Nephron progenitor cell (in vitro differentiated cells): ENCODE measurements at regions not wholly inside any gene's neighbourhood (a gene's known extent, or its start where the extent isn't known, plus 50 kb on each side); places are given as distances from the start of the nearest gene placed in this dataset.

Source experiments
- DNase-seq: peaks from one replicate; pipeline ENCODE4 v3.0.0; 2021
- H3K27ac Mint-ChIP-seq: 2 replicates; pipeline ENCODE4 v1.8.0; 2021; ENCODE audit warnings: mild to moderate bottlenecking, moderate library complexity, mixed read lengths
- H3K27me3 Mint-ChIP-seq: 2 replicates; pipeline ENCODE4 v1.8.0; 2021; ENCODE audit warnings: mild to moderate bottlenecking, low read depth, mixed read lengths; ENCODE audit not compliant: poor library complexity
- H3K36me3 Mint-ChIP-seq: 2 replicates; pipeline ENCODE4 v1.8.0; 2021; ENCODE audit warnings: low read depth, mixed read lengths
- H3K4me1 Mint-ChIP-seq: 2 replicates; pipeline ENCODE4 v1.8.0; 2021; ENCODE audit warnings: mixed read lengths
- H3K4me3 Mint-ChIP-seq: 2 replicates; pipeline ENCODE4 v1.8.0; 2021; ENCODE audit warnings: mild to moderate bottlenecking, moderate library complexity, mixed read lengths
- H3K9me3 Mint-ChIP-seq: 2 replicates; pipeline ENCODE4 v1.8.0; 2021; ENCODE audit warnings: mild to moderate bottlenecking, moderate library complexity, mixed read lengths
- TF ChIP-seq, protein P1 (sequence below): fragments of 200-600 bp; sonication (generic); IDR thresholded peaks from 2 replicates; pipeline ENCODE4 v1.5.0; 2021; ENCODE audit warnings: antibody characterized with exemption

DNA sequence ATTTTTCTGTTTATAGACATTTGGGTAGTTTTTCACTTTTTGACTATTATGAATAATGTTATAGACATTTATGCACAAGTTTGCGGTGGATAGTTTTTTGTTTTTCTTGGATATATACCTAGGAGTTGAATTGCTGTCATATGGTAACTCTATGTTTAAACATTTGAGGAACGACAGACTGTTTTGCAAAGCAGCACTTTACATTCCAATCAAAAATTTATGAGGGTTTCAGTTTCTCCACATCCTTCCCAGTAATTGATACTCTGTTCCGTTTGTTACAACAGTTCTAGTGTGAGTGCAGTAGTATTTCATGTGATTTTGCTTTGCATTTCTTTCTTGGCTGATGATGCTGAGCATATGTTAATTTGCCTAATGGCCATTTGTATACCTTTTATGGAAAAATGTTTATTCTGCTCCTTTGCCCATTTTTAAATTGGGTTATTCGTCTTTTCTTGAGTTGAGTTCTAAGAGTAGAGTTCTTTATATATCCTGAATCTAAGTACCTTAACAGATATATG is 617.3 kb upstream of the LRATD1 start:
- Mint-ChIP-seq H3K27ac (no peak overlapping the region), H3K4me1 (peaks cover 65% of the 10 kb centered on the region), H3K9me3 (peaks cover 25% of the 10 kb centered on the region), H3K36me3 (peaks cover 4% of the 10 kb centered on the region), H3K27me3 (peaks cover 16% of the 10 kb centered on the region), H3K4me3 (no peak overlapping the region)
- DNase-seq: no peak
- TF ChIP-seq, protein P1, sequence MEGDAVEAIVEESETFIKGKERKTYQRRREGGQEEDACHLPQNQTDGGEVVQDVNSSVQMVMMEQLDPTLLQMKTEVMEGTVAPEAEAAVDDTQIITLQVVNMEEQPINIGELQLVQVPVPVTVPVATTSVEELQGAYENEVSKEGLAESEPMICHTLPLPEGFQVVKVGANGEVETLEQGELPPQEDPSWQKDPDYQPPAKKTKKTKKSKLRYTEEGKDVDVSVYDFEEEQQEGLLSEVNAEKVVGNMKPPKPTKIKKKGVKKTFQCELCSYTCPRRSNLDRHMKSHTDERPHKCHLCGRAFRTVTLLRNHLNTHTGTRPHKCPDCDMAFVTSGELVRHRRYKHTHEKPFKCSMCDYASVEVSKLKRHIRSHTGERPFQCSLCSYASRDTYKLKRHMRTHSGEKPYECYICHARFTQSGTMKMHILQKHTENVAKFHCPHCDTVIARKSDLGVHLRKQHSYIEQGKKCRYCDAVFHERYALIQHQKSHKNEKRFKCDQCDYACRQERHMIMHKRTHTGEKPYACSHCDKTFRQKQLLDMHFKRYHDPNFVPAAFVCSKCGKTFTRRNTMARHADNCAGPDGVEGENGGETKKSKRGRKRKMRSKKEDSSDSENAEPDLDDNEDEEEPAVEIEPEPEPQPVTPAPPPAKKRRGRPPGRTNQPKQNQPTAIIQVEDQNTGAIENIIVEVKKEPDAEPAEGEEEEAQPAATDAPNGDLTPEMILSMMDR: no peak

DNA sequence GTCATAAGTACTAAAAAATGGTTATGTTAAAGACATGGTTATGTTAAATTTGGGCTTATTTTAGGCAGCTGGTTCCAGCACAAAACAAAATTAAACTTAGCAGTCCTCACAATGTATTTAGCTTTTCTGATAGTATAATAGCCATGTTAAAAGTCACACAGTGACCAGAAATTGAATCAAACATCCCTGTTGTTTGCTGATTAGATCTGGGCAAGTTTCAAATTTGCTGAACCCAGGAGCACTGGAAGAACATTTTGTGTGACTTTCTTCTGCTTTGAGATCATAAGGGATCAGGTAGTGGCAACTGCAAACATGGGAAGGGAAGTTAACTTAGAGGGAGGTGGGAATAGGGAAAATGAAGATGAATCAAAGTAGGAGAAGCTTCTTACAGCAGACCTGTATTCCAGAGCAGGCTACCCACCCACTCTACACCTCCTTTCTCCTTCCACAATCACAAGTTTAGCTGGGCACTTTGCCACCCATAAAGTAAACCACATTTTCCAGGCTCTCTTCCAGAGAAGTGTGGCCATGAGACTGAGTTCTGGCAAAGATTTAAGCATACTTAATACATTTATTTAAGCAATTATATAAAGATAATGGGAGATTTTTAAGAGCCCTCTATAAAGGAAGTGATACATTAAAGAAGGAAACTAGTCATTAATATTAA is 616.1 kb upstream of the LRATD1 start:
- Mint-ChIP-seq H3K4me3 (no peak overlapping the region), H3K27ac (no peak overlapping the region), H3K27me3 (peaks cover 16% of the 10 kb centered on the region), H3K4me1 (peaks cover 53% of the 10 kb centered on the region), H3K36me3 (no peaks in the 10 kb centered on the region), H3K9me3 (peaks cover 12% of the 10 kb centered on the region)
- no peak for DNase-seq
- TF ChIP-seq, protein P1: no peak

DNA sequence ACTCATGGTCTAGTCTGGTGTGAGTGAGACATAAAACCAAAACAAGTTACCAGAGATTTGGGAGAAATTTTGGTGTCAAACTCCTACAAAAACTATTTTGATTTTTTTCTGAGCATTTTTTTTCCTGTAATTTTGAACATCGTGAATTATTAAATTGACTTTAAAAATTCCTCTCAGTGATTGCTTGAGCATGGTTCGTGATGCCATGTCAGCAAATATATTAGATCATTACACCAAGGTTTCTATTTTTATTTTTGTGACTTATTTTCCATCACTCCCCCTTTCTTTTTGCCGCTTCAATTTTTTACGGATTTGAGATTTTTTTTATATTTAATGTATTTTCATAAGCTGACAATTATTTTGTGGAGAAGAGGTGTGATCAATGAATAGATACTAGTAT is 613.9 kb upstream of the LRATD1 start:
- no peak overlapping the region for H3K4me3 Mint-ChIP-seq
- no peak for DNase-seq
- TF ChIP-seq, protein P1: no peak
- H3K27me3 Mint-ChIP-seq: peaks cover 10% of the 10 kb centered on the region
- no peak overlapping the region for H3K27ac Mint-ChIP-seq
- H3K9me3 Mint-ChIP-seq: no peaks in the 10 kb centered on the region
- peaks cover 40% of the 10 kb centered on the region for H3K4me1 Mint-ChIP-seq
- no peaks in the 10 kb centered on the region for H3K36me3 Mint-ChIP-seq

DNA sequence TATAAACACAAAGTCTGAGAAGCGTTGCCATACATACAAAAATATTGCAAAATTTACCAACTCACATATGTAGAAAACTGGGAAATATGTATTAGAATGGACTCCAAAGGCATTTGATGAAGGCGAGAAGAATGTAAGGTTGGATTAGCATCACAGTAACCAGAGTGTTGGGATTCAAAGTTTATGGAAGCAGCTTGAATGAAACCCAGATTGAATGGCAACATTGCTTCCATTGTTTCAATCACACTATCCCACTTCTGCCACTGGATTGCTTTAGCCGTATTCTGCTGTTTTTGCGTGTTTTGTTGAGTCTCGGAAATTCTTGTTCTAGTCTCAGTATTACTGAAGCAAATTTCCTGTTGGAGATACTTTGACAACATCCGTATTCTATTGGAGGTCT is 609.0 kb upstream of the LRATD1 start:
- no peak for DNase-seq
- no peaks in the 10 kb centered on the region for H3K27me3 Mint-ChIP-seq
- H3K4me1 Mint-ChIP-seq: peaks cover 11% of the 10 kb centered on the region
- no peaks in the 10 kb centered on the region for H3K36me3 Mint-ChIP-seq
- no peak overlapping the region for H3K4me3 Mint-ChIP-seq
- H3K9me3 Mint-ChIP-seq: no peaks in the 10 kb centered on the region
- TF ChIP-seq, protein P1: no peak
- no peak overlapping the region for H3K27ac Mint-ChIP-seq

DNA sequence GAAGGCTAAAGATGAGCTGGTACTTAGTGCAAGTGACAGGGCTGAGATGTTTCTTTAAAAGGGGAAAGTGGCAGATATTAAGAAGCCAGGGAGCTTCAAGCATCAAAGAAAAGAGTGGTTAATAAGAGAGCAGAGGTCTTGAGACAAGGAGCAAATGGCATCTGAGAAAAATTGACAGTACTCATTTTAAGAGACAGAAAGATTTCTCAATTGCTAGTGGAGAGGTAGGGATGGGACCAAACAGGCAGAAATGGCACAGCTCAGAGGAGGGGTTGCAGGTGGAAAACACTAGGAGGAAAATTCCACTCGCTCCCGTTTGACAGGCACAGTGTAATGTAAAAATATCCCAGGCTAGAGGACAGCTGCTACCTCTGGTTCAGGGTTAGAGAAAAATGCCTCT is 593.4 kb upstream of the LRATD1 start:
- Mint-ChIP-seq H3K27me3 (no peaks in the 10 kb centered on the region), H3K9me3 (no peaks in the 10 kb centered on the region), H3K4me1 (no peaks in the 10 kb centered on the region), H3K4me3 (no peak overlapping the region), H3K36me3 (no peaks in the 10 kb centered on the region), H3K27ac (no peak overlapping the region)
- DNase-seq: no peak
- TF ChIP-seq, protein P1: no peak

DNA sequence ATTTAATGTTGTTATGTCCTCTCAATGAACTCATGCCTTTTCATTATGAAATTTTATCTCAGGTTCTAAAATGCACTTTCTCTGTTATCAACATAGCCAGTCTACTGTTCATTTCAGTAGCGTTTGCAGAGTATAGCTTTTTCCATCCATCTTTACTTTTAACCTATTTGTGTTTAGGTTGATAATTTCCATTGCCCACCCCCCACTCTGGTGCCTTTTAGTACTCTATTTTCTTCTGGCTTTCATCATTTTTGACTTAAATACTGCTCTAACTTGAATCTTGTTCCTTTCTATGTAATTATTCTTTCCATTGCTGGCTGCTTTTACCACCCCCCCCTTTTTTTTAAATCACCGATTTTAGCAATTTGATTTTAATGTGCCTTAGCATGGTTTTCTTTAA is 585.0 kb upstream of the LRATD1 start:
- Mint-ChIP-seq H3K4me1 (peaks cover 5% of the 10 kb centered on the region), H3K36me3 (no peaks in the 10 kb centered on the region), H3K4me3 (no peak overlapping the region), H3K27ac (no peak overlapping the region), H3K27me3 (no peaks in the 10 kb centered on the region), H3K9me3 (no peaks in the 10 kb centered on the region)
- DNase-seq: no peak
- TF ChIP-seq, protein P1: no peak
